Esophagus squamous epithelium (tissue), 4 donors: ENCODE measurements at regions not wholly inside any gene's neighbourhood (a gene's known extent, or its start where the extent isn't known, plus 50 kb on each side); places are given as distances from the start of the nearest gene placed in this dataset.

Source experiments
- CTCF ChIP-seq, 6 experiments: fragments of 450-650 bp in 4 of 6; fragments of 200-600 bp in 2 of 6; sonication (generic) in 2 of 6; IDR thresholded peaks; one replicate each; pipeline ENCODE4 v1.5.1; 2016 to 2019; ENCODE audit warnings: antibody characterized with exemption in 6 of 6, mild to moderate bottlenecking in 4 of 6, moderate library complexity in 4 of 6
- POLR2A ChIP-seq, 4 donors: fragments of 450-650 bp; IDR thresholded peaks; one replicate each; pipeline ENCODE4 v1.6.1; 2017; ENCODE audit warnings: antibody characterized with exemption in 4 of 4, mild to moderate bottlenecking in 4 of 4, moderate library complexity in 3 of 4

GRCh38 chr12:40171066-40171465, 53.7 kb upstream of the LRRK2 start:
- TF ChIP-seq POLR2A (IDR thresholded peaks at IDR 0.05): no peak
- TF ChIP-seq CTCF (IDR thresholded peaks at IDR 0.05): no peak
